Prostate gland (tissue), 2 donors: ENCODE measurements at regions not wholly inside any gene's neighbourhood (a gene's known extent, or its start where the extent isn't known, plus 50 kb on each side); places are given as distances from the start of the nearest gene placed in this dataset.

Experiments
- DNase-seq: peaks from one replicate; pipeline ENCODE4 v3.0.0-alpha.2; 2019; ENCODE audit warnings: low spot score
- H3K27ac ChIP-seq, 2 donors: fragments of 200-600 bp; sonication (generic); 2 replicates each; pipeline ENCODE4 v1.5.1; 2017 to 2019
- H3K27me3 ChIP-seq: fragments of 200-600 bp; sonication (generic); replicated peaks from 2 replicates; pipeline ENCODE4 v1.5.1; 2019; ENCODE audit not compliant: insufficient read depth
- H3K36me3 ChIP-seq, 2 donors: fragments of 200-600 bp; sonication (generic); 1 replicate in 1 of 2; 2 replicates in 1 of 2; pipeline versions ENCODE4 v1.5.1 to v1.8.1; 2017 to 2019
- H3K4me1 ChIP-seq: fragments of 200-600 bp; sonication (generic); replicated peaks from 2 replicates; pipeline ENCODE4 v1.5.1; 2019
- H3K4me3 ChIP-seq, 2 donors: fragments of 200-600 bp; sonication (generic); 2 replicates each; pipeline ENCODE4 v1.5.1; 2017 to 2019
- H3K9me3 ChIP-seq: fragments of 200-600 bp; sonication (generic); 2 replicates; pipeline ENCODE4 v1.5.1; 2017
- POLR2A ChIP-seq: fragments of 450-650 bp; IDR thresholded peaks from one replicate; pipeline ENCODE4 v1.6.1; 2016; ENCODE audit warnings: antibody characterized with exemption, mild to moderate bottlenecking
- POLR2AphosphoS5 ChIP-seq: sonication (generic); formaldehyde crosslinking; IDR thresholded peaks from one replicate; pipeline ENCODE4 v1.6.1; 2017; ENCODE audit warnings: antibody characterized with exemption
- WGBS: methylation state at CpG from one replicate; pipeline ENCODE4 v1.1.5; 2018; 5-methylcytosine and 5-hydroxymethylcytosine counted together
- intact Hi-C: fragments of 100-400 bp; cut with DNase I; formaldehyde crosslinking; loops from one replicate; pipeline ENCODE4 v1.14.2; 2022
- TF ChIP-seq, protein P1 (sequence below), 4 experiments: fragments of 200-600 bp in 2 of 4; fragments of 450-650 bp in 2 of 4; sonication (generic) in 2 of 4; IDR thresholded peaks; 1 replicate in 3 of 4; 2 replicates in 1 of 4; pipeline ENCODE4 v1.5.1; 2016 to 2019; ENCODE audit warnings: antibody characterized with exemption in 4 of 4, mild to moderate bottlenecking in 2 of 4, moderate library complexity in 2 of 4

DNA sequence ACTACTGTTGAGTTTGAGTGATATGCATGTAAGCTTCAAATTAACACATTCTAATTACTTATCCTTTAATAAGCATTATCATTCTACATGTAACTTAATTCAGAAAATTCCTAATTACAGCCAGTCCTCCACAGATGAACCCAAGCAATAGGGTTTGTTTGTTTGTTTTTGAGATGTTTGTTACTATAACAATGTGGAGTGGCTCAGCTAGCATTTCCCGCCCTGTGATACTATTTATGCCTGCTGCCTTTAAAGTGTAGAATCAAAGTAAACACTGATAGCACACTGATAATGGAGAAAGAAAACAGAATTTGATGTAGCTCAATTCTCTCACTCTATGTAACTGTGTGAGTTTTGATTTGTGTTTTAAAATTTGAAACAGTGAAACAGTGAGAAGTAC is 105.1 kb upstream of the IGF1R start:
- TF ChIP-seq, protein P1, sequence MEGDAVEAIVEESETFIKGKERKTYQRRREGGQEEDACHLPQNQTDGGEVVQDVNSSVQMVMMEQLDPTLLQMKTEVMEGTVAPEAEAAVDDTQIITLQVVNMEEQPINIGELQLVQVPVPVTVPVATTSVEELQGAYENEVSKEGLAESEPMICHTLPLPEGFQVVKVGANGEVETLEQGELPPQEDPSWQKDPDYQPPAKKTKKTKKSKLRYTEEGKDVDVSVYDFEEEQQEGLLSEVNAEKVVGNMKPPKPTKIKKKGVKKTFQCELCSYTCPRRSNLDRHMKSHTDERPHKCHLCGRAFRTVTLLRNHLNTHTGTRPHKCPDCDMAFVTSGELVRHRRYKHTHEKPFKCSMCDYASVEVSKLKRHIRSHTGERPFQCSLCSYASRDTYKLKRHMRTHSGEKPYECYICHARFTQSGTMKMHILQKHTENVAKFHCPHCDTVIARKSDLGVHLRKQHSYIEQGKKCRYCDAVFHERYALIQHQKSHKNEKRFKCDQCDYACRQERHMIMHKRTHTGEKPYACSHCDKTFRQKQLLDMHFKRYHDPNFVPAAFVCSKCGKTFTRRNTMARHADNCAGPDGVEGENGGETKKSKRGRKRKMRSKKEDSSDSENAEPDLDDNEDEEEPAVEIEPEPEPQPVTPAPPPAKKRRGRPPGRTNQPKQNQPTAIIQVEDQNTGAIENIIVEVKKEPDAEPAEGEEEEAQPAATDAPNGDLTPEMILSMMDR (IDR thresholded peaks at IDR 0.05): no peak
- TF ChIP-seq POLR2A (no peak), POLR2AphosphoS5 (no peak)
- no peaks in the 10 kb centered on the region for H3K27me3 ChIP-seq
- intact Hi-C loops: no loop called here
- H3K4me3 ChIP-seq: no peak overlapping the region
- H3K9me3 ChIP-seq: no peaks in the 10 kb centered on the region
- 73% methylated on average over 1 of the region's 1 CpG for WGBS
- no peaks in the 10 kb centered on the region for H3K36me3 ChIP-seq
- H3K4me1 ChIP-seq: no peaks in the 10 kb centered on the region
- H3K27ac ChIP-seq: no peak overlapping the region
- no peak for DNase-seq

DNA sequence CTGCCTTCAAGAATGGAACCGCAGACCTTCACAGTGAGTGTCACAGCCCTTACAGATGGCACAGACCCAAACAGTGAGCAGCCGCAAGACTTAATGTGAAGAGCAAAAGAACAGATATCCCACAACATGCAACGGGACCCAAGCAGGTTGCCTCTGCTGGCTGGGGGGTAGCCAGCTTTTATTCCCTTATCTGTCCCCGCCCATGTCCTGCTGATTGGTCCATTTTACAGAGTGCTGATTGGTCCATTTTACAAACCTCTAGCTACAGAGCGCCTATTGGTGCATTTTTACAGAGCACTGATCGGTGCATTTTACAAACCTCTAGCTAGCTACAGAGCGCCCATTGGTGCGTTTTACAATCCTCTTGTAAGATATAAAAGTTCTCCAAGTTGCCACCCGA is 102.0 kb upstream of the IGF1R start:
- 82% methylated on average over 9 of the region's 9 CpGs for WGBS
- H3K4me3 ChIP-seq: no peak overlapping the region
- TF ChIP-seq POLR2AphosphoS5 (no peak), POLR2A (no peak)
- TF ChIP-seq, protein P1 (IDR thresholded peaks at IDR 0.05): no peak
- H3K27me3 ChIP-seq: no peaks in the 10 kb centered on the region
- no peaks in the 10 kb centered on the region for H3K36me3 ChIP-seq
- no peak for DNase-seq
- no peak overlapping the region for H3K27ac ChIP-seq
- no peaks in the 10 kb centered on the region for H3K9me3 ChIP-seq
- no peaks in the 10 kb centered on the region for H3K4me1 ChIP-seq
- intact Hi-C loops: loop anchor here (5.0 kb wide), 1 partner anchor 101 kb away; the partner anchor contains the start of gene IGF1R

DNA sequence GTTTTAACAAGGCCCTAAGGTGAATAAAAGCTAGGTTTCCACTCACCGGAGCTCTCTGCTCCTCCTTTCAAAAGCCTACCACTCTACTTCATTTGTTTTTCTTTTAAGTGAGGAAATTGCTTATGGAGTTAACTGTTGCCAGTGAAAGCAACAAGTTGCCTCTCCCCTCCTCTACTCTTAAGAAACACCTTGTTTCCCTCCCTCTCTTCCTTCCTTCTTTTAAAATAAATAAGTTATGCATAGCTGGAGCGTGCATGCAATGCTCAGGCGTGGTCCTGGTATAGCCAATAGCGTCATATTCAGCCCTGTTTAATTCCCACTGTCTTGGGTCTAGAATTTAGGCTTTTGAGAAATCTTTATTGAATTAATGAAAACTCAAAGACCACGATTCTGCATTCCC is 101.1 kb upstream of the IGF1R start:
- TF ChIP-seq POLR2AphosphoS5 (no peak), POLR2A (no peak)
- TF ChIP-seq, protein P1 (IDR thresholded peaks at IDR 0.05): no peak
- WGBS: 26% methylated on average over 5 of the region's 5 CpGs
- Histone ChIP-seq H3K36me3 (no peaks in the 10 kb centered on the region), H3K27me3 (no peaks in the 10 kb centered on the region), H3K27ac (no peak overlapping the region), H3K9me3 (no peaks in the 10 kb centered on the region), H3K4me1 (no peaks in the 10 kb centered on the region), H3K4me3 (no peak overlapping the region)
- intact Hi-C loops: loop anchor here (5.0 kb wide), 1 partner anchor 100 kb away; the partner anchor contains the start of gene IGF1R
- DNase-seq: no peak

DNA sequence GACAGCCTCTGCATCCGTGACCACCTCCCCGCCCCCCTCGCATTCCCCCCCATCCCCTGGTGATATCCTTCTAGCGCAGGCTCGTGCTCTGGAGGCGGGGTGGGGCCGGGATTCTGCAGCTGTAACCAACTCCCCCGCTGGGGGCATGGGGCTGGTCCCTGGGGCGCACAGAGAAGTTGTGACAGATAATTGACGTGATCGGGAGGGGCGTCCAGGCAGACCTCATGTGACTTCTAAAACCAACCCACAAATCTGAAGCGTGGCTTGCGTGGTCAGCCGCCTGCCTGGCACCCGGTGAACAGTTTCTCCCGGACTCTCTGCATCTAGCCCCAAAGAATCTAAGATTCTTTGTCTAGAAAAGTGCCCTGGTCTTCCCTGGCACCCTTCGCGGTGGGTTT is 100.6 kb upstream of the IGF1R start:
- Histone ChIP-seq H3K27me3 (no peaks in the 10 kb centered on the region), H3K9me3 (no peaks in the 10 kb centered on the region), H3K27ac (peak overlapping the region; percentile 72 to 74), H3K4me1 (no peaks in the 10 kb centered on the region), H3K4me3 (peak overlapping the region; percentile 39 to 45), H3K36me3 (no peaks in the 10 kb centered on the region)
- intact Hi-C loops: loop anchor here (5.0 kb wide), 1 partner anchor 100 kb away; the partner anchor contains the start of gene IGF1R
- no peak for TF ChIP-seq POLR2A
- TF ChIP-seq, protein P1 (IDR thresholded peaks at IDR 0.05): no peak
- no peak for TF ChIP-seq POLR2AphosphoS5
- 7% methylated on average over 19 of the region's 19 CpGs for WGBS
- DNase-seq: no peak
